ENCODE measurements at regions not wholly inside any gene's neighbourhood (a gene's known extent, or its start where the extent isn't known, plus 50 kb on each side); places are given as distances from the start of the nearest gene placed in this dataset.
"Not testable (repeated sequence)": the region's sequence is repeated elsewhere in the genome, so short reads cannot be mapped to it uniquely, and the experiment has no call there.

GRCh38 chr10:121669840-121670239 is 71.6 kb upstream of the FGFR2 start:
- not testable (repeated sequence) for TF ChIP-seq POLR2A (IDR thresholded peaks at IDR 0.05; ENCODE audit: low read depth, low read length); ATF7 (IDR thresholded peaks at IDR 0.05; ENCODE audit: low read depth)

All from GM12878 (cell line).